ENCODE measurements at regions not wholly inside any gene's neighbourhood (a gene's known extent, or its start where the extent isn't known, plus 50 kb on each side); places are given as distances from the start of the nearest gene placed in this dataset.
A peak's percentile ranks its signal among the peaks of the same experiment; 100 is the strongest.
"Not testable (repeated sequence)": the region's sequence is repeated elsewhere in the genome, so short reads cannot be mapped to it uniquely, and the experiment has no call there.

GRCh38 chr6:135658481-135658880 lies 160.9 kb upstream of the AHI1 start:
- no peak for DNase-seq

GRCh38 chr6:135658916-135659315 lies 161.4 kb upstream of the AHI1 start:
- DNase-seq, result no peak

DNA sequence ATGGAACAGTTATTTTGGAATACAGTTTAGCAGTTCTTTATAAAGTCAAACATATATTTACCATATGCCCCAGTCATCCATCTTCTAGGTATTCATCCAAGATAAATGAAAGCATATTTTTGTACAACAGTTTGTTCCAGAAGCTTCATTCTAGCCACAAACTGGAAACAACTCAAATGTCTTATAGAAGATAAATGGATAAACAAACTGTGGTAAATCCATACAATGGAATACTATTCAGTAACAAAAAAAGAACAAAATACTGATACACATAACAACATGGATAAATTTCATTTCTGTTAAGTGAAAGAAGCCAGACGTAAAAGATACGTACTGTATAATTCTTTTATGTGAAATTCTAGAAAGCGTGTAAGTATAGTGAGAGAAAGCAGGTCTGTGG lies 167.0 kb upstream of the AHI1 start:
- no peak for DNase-seq

DNA sequence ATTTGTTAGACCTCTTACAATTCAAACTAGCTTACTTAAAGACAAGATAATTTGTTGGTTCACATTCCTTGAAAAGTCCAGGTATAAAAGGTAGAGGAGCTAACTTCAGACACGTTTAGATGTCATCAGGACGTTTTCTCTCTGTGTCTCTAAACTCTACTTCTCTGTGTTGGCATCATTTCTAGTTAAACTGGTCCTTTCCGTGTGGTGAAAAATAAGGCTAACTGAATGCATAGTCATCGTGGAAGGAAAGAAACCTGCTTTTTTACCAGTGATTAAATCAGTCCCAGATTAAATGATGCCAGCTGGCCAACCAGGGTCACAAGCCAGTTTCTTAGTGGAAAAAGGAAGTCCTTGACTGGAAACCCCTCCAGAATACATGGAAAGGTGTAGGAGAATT lies 168.4 kb upstream of the AHI1 start:
- DNase-seq, result no peak

- peak; percentile 82 for DNase-seq
Measured at GRCh38 chr6:135667691-135668455, 170.3 kb upstream of the AHI1 start.

DNA sequence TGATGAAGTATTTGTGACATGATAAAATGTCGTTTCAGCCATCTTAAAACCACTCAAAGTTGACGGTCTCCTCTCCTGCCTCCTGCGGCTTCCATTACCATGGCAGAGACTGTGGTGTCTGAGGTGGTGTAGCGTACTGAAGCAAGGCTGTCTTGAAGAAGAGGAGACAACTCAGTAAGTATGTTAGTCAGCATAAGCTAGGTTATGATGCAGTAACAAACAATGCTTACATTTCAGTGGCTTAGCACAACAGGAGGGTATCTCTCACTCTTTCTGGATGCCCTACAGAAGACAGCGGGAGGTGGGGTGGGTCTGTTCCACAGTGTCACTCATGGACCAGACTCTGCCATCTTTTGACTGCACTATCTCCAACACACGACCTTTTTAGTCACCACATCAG lies 174.7 kb upstream of the AHI1 start:
- DNase-seq, result no peak

DNA sequence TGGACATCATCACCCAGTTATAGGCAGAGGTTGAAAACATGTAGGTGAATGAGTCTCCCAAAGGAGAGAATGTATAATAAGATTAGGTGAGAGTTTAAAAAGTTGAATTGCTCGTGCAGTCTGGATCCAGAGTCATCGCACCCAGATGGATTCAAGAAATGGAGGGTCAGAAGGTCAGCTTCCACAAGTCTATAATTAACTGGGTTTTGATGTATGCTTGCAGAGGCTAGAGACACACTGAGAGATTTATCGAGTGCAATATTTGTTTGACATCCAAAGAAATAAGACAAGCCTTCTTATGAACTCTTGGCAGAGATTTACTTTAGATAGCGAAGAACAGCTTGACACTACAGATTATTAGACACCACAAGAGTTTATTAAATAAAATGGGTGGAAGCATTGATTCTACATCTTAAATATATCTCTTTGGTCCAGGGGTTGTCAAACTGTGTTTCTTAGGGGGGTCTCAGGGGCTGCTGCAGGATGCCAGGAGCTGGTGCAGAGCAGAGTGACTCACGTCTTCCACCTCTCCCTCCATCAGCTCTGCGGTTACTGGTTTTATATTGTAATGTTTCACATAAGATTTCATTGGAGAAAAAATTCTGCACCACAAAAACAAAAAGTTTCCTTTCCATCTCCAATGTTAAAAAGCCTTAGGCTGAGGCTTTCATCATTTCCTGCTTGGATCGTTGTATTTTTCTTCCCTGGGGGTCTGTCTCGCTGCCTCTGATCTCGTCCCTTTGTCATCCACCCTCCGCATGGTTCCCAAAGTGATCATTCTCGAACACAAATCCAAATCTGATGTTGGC lies 176.2 kb upstream of the AHI1 start:
- DNase-seq, result no peak

DNA sequence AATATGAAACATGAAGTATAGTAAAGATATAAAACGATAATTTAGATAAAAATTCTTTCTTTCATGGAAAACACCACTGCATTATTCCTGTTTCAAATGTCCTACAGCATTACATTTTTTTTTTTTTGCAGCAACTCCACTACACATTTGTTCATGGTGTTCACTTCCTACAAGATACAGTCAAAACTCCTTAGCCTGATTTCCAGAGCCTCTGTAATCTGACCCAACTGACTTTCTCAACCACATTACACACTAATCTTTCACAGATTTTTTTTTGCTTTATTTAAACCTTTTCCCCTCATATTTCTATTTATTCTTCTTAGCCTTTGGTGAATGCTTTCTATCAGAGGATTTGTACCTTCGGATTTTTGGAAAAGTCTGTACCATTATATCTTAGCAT lies 176.5 kb upstream of the PDE7B start:
- no peak for DNase-seq

DNA sequence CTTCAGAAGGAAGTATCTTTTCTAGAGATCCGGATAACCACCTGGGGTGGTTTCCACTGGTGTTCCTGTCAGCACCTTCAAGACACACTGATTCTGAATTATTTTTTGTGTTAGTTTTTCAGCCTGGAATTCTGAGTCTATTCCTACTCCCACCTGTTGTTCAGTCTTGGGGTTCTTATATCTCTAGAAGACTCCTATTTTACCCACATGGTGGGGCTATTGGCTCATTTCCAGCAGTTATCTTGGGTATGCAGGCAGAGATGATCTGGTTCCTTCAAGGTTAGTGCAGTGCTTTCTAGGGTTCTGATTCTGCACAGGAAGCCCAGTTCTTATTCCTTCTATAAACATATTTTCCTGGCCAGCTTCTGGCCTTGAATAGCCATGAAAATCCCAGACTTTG lies 175.6 kb upstream of the PDE7B start:
- DNase-seq, result no peak

DNA sequence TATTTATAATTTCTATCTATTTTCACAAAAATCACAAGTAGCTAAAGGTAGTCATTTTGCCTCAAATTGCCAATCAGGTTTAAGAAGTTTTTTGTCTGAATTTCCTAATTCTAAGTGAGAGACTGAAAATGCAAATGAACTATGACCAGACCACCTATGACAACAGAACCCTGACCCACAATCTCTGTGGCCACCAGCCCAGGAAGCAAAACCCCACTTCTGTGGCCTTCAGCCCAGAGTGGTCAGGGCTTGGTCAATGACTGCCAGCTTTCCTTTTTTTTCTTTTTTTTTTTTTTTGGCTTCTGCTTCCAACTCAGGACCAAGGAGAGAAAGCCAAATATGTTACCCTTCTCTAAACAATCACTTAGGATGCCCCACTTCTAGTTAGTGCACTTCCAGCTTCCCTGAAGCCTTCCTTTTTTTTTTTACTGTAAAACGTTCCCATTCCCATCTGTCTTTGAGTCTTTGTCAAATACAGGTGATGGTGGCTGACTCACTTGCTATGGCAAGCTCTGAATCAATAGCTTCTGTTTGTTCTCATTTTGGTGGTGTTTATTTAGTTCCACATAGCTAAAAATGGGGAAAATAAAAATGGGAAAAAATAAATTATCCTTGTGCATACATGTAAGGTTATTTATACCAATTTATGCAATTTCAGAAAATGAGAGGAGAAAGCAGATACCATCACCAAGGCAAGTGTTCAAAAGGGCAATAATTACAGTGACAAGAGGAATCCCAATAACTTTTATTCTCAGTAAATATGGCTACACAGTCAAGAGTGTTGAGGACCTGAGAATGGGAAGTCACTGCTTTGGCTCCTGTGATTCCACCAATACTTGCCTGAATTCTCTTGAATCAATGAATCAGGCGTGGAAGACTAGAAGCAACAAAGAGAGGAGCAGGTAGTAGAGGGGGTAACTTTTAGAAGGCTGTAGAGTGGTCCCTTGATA lies 170.3 kb upstream of the PDE7B start:
- no peak for DNase-seq

- DNase-seq, result no peak
Measured at GRCh38 chr6:135686784-135687301, 164.7 kb upstream of the PDE7B start.

DNA sequence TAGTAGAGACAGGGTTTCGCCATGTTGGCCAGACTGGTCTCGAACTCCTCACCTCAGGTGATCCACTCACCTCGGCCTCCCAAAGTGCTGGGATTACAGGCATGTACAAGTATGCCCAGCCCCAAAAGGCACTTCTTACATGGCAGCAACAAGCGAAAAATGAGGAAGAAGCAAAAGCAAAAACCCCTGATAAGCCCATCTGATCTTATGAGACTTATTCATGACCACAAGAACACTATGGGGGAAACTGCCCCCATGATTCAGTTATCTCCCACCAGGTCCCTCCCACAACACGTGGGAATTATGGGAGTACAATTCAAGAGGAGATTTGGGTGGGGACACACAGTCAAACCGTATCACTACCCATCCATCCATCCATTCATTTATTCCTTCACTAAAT lies 163.0 kb upstream of the PDE7B start:
- not testable (repeated sequence) for DNase-seq

- no peak for DNase-seq
Measured at GRCh38 chr6:135692426-135692825, 159.1 kb upstream of the PDE7B start.

DNA sequence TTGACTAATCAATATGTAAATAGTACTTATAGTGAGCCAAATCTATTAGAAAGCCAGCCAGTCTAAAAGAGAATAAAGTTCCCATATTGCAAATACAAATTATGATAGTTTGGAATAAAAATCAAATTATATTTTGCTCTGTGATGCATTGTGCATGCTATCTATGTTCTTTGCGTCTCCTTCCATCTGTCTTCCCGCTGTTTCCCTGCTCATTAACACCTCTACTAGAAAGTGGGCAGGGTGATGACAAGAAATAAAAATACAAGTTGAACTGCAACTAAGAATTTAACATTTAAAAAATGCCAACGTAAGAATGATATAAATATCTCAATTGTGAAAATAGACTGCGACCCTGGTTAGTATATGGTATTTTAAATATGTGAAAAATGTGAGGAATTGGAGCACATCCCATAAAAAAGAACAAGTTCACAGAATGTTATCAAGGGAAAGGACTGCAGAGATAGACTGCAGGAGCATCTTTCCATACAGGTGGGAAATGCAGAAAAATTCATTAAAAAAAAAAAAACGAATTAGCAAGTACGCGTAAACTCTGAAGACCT lies 157.6 kb upstream of the PDE7B start:
- no peak for DNase-seq

DNA sequence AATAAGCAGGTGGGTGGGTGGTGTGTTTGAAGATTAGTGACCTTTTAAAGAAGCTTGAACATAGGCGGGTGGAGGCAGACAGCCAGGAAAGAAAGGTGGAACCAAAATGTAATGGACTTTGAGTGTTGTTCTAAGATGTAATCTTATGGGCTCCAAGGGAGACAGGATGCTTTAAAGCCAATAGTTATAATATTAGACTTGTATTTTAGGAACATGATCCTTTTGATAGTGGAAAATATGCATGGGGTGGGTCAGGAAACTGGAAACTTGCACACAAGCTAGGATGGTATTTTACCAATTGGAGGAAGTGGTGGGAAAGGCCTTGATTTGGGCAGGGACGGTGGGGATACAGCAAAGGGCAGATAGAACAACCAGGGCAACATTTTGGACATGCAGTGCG lies 151.8 kb upstream of the PDE7B start:
- DNase-seq, result no peak

GRCh38 chr6:135701426-135701825 lies 150.1 kb upstream of the PDE7B start:
- no peak for DNase-seq

DNA sequence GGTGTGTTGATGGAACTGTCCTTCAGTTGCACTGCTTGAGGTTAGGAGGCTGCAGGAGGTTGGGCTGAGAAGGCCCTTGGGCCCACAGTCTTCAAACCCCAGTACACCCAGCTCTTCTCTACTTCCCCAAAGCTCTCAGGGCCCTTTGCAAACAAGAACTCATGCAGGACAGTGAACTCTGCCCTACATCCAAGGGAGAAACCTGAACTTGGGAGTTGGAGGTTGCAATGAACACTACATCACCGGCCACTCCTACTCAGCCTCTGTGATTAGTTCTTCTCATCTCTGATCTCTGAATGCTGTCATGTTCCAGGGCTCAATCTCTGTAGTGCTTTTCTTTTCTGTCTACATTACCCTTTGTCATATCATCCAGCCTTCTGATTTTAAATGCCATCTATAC lies 148.5 kb upstream of the PDE7B start:
- DNase-seq, result no peak

DNA sequence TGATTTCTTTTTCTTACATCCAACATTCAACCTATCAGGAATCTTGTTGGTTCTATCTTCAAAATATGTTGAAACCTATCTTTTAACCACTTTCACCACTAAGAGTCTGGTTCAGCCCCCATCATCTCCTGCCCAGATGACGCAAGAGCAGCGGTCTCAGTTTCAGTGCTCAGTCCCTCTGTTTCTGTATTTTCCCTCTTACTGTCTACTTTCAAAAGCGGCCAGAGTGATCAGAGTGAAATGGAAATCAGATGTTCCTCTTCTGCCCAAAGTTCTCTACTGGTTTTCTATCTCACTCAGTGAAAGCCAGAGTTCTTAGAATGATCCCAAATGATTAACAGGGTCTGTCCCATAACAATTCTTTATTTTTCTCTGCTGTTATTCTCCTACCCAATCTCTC lies 147.9 kb upstream of the PDE7B start:
- no peak for DNase-seq

DNA sequence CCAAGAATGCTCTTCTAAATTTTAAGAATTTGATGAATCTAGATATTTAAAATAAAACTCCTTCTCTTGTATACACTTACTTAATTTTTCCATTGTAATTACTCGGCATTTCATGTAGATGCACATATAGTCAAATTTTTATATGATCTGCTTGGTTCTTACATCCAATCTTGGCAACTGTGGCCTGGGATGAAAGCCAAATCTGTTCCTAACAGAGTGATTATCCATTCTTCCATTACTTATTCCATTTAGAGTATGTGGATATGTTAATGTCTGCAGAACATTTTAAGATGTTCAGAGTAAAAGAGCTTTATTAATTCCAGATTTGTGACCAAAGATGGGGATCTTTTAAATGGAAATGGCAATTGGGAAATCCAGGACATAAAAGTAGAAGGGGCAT lies 144.1 kb upstream of the PDE7B start:
- peak; percentile 66 for DNase-seq

DNA sequence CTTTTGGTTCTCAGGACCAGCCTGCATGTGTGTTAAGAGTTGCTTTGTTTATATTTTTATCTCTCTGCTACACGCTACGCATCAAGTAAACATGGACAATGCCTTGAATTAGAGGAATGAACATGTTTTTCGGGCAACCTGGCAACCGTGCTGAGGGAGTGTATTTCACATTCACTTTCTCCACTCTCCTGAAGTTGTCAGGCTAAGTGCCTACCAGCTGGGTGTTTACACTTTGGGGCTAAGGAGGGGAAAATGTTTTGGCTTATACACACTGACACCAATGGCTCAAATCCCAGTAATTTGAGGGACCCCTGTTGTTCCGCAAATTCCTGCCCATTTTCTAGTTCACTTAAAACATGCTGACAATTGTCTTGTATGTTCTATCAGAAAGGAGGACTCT lies 141.5 kb upstream of the PDE7B start:
- no peak for DNase-seq

DNA sequence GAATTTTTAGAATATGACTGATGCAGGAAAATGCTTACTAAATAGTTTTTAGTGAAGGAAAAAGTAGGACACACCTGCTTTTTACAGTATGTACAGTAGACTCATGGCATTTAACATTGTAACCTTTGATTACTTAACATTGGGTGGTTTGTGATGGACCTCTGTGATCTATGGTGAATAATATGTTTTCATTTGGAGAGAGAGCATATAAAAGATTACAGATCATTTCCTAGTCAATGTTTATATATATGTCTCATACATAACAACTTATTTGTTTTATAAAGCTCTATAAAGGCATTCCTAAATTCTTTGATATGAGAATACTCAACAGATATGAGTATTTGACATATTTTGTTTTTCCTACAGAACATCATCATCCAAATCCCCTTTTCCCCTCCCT lies 129.3 kb upstream of the PDE7B start:
- no peak for DNase-seq

GRCh38 chr6:135722679-135723078 lies 128.8 kb upstream of the PDE7B start:
- DNase-seq, result no peak

DNA sequence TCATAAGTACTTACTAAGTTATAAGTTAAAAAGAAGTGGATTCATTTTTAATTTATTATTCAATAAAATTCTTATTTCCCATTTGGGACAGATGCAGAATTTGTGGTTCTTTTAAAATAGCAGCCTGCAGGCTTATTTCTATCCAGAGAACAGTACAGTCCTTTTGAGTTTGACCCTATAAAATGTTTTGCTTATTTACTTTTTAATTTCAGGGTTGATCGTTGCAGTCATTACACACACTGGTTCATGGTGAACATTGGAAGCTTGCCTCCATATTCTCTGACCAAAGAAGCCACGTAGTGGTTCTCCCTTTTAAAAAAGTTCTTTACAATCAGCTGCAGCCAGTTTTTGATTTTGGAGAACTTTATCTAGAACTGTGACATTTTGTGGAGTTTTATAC lies 122.9 kb upstream of the PDE7B start:
- DNase-seq, result no peak
